Stimulated activated naive CD4-positive, alpha-beta T cell treated with Interleukin-2 at 50 U/mL for 16 hours (primary cell): ENCODE measurements at regions not wholly inside any gene's neighbourhood (a gene's known extent, or its start where the extent isn't known, plus 50 kb on each side); places are given as distances from the start of the nearest gene placed in this dataset.
"Not testable (repeated sequence)": the region's sequence is repeated elsewhere in the genome, so short reads cannot be mapped to it uniquely, and the experiment has no call there.

Experiments used
- DNase-seq: peaks from one replicate; lab custom pipeline; 2025; lab: John Stamatoyannopoulos, UW

GRCh38 chr9:63812822-63813221 is 1472.2 kb downstream of the FOXD4L5 start:
- not testable (repeated sequence) for DNase-seq

GRCh38 chr9:63804205-63804604 is 1480.8 kb downstream of the FOXD4L5 start:
- DNase-seq, result not testable (repeated sequence)

GRCh38 chr9:63794081-63794685 is 1490.8 kb downstream of the FOXD4L5 start:
- DNase-seq, result not testable (repeated sequence)

GRCh38 chr9:63787454-63787853 is 1497.6 kb downstream of the FOXD4L5 start:
- not testable (repeated sequence) for DNase-seq

- not testable (repeated sequence) for DNase-seq
Observed at GRCh38 chr9:63785059-63785458, 1500.0 kb downstream of the FOXD4L5 start.

GRCh38 chr9:63784421-63784820 is 1500.6 kb downstream of the FOXD4L5 start:
- DNase-seq, result not testable (repeated sequence)

GRCh38 chr9:63781817-63782439 is 1503.1 kb downstream of the FOXD4L5 start:
- not testable (repeated sequence) for DNase-seq

GRCh38 chr9:63781390-63781789 is 1503.6 kb downstream of the FOXD4L5 start:
- DNase-seq, result not testable (repeated sequence)

GRCh38 chr9:63776220-63776619 is 1508.8 kb downstream of the FOXD4L5 start:
- DNase-seq, result not testable (repeated sequence)

- not testable (repeated sequence) for DNase-seq
Observed at GRCh38 chr9:63775092-63775426, 1510.0 kb downstream of the FOXD4L5 start.

- DNase-seq, result not testable (repeated sequence)
Observed at GRCh38 chr9:63774369-63775091, 1510.5 kb downstream of the FOXD4L5 start.

- DNase-seq, result not testable (repeated sequence)
Observed at GRCh38 chr9:63762230-63762629, 1522.8 kb downstream of the FOXD4L5 start.

- not testable (repeated sequence) for DNase-seq
Observed at GRCh38 chr9:63729021-63729420, 1556.0 kb downstream of the FOXD4L5 start.

GRCh38 chr9:63728287-63728686 is 1556.7 kb downstream of the FOXD4L5 start:
- no peak for DNase-seq

- DNase-seq, result not testable (repeated sequence)
Observed at GRCh38 chr9:63708285-63708684, 1576.7 kb downstream of the FOXD4L5 start.

GRCh38 chr9:63704456-63704855 is 1580.6 kb downstream of the FOXD4L5 start:
- DNase-seq, result not testable (repeated sequence)

- DNase-seq, result peak; percentile 14
Observed at GRCh38 chr9:63703670-63704069, 1581.3 kb downstream of the FOXD4L5 start.

- not testable (repeated sequence) for DNase-seq
Observed at GRCh38 chr9:63703138-63703665, 1581.8 kb downstream of the FOXD4L5 start.
